GM19468 (cell line): ENCODE measurements at regions not wholly inside any gene's neighbourhood (a gene's known extent, or its start where the extent isn't known, plus 50 kb on each side); places are given as distances from the start of the nearest gene placed in this dataset.

Experiments
- ATAC-seq: cut with Tn5 transposase; IDR thresholded peaks from one replicate; pipeline ENCODE4 v1.9.1; 2021; ENCODE audit warnings: mild to moderate bottlenecking, moderate library complexity, moderate number of reproducible peaks; ENCODE audit not compliant: unreplicated experiment; ENCODE audit errors: extremely low read depth

DNA sequence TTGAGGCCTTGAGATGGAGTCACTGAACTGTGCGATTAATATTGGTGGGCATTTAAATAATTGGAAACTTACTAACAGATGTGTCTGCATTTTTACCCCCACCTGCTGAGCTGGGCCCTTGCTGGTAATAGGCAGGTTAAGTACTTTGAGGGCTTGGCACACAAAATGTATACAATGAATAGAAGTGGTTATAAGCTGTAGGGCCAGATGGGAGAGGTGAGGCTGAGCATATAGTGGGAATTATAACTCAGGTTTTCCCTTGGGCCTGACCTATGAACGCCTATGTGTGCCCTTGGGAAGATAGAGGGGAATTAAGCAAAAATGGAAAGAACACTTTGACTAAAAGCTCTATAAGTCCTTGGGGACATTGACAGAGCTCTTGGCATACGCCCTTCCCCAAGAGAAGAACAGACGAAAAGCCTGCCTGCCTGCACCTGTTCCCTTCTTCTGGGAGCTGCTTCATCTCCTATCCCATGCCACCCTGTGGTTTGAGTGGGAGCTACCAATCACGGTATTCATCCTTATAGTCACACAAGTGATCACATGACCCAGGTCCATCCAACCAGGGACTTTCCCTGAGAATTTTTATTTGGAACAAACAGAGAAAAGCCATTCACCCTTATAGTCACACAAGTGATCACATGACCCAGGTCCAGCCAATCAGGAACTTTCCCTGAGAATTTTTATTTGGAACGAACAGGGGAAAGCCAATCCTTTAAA lies 260.7 kb upstream of the CSF3R start:
- no peak for ATAC-seq

GRCh38 chr1:36741066-36741465 lies 258.4 kb upstream of the CSF3R start:
- no peak for ATAC-seq

- no peak for ATAC-seq
Observed at GRCh38 chr1:36740446-36740845, 257.7 kb upstream of the CSF3R start.

GRCh38 chr1:36739703-36740289 lies 257.1 kb upstream of the CSF3R start:
- ATAC-seq, result no peak

- ATAC-seq, result no peak
Observed at GRCh38 chr1:36738245-36738644, 255.5 kb upstream of the CSF3R start.

GRCh38 chr1:36737767-36738166 lies 255.1 kb upstream of the CSF3R start:
- ATAC-seq, result no peak

DNA sequence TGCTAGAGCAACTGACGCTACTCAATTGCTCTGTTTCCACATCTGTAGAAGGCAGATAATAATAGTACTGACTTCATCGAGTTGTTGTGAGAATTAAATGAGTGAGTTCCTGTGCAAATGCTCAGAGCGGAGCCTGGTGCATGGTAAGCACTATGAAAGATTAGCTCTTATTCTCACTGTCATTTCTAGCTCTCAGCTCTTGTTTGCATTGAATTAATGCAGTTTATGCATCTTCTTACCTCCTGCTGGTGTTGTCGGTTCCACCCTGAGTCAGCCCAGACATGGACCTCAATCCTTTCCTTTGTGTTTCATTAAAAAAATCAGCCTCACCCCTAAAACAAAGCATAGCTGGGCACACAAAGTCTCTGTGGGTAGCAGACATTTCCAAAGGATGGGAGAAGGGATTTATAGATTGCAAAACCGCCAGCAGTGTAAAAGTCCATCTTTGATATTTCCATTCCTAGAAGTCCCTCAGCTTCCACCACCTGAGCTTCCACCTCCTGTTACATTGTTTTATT lies 254.4 kb upstream of the CSF3R start:
- ATAC-seq, result no peak

GRCh38 chr1:36735939-36736730 lies 253.4 kb upstream of the CSF3R start:
- no peak for ATAC-seq

DNA sequence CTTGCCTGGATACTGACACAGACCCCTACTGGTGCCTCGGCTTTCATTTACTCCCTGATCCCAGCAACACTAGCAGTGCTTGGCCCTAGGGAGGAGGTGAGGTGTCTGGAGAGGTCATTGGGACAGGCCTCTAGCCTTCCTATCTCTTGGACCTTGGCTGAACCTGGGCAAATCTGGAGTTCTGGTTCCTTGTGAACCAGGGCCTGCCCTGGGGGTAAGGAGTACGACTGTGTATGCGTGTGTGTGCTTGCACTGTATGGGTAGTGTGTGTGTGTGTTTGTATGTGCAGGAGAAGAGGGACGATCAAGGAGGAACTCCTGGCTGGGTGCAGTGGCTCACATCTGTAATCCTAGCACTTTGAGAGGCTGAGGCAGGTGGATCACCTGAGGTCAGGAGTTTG lies 252.7 kb upstream of the CSF3R start:
- no peak for ATAC-seq

GRCh38 chr1:36734356-36734755 lies 251.6 kb upstream of the CSF3R start:
- ATAC-seq, result no peak

DNA sequence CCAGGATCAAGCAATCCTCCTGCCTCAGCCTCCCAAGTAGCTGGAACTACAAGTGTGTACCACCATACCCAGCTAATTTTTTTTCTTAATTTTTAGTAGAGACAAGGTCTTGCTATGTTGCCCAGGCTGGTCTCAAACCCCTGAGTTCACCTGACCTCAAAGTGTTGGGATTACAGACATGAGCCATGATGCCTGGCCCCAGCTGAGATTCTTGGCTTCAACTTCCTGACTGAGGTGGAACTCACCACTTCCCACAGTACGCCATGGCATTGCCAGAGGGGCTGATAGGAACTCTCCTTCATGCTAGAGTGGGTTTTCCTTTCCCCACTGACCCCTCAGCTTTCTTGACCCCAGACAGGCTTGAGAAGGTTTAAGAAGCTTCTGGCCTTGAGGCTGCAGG lies 251.0 kb upstream of the CSF3R start:
- ATAC-seq, result no peak

DNA sequence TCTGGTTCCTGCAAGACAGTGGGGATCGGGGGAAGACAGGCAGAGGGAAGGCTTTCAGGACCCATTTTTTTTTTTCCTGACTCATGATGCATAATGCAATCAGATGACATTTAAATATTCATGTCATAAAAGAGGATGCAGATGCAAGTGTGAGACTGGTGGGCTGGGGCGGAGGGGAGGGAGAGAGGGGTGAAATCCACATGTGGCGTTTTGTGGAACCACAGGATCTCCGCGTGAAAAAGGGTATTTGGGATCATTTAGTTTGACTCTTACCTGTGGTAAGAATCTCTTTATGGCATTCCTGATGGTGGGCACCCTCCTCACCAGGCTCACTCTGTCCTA lies 249.3 kb upstream of the CSF3R start:
- ATAC-seq, result no peak

DNA sequence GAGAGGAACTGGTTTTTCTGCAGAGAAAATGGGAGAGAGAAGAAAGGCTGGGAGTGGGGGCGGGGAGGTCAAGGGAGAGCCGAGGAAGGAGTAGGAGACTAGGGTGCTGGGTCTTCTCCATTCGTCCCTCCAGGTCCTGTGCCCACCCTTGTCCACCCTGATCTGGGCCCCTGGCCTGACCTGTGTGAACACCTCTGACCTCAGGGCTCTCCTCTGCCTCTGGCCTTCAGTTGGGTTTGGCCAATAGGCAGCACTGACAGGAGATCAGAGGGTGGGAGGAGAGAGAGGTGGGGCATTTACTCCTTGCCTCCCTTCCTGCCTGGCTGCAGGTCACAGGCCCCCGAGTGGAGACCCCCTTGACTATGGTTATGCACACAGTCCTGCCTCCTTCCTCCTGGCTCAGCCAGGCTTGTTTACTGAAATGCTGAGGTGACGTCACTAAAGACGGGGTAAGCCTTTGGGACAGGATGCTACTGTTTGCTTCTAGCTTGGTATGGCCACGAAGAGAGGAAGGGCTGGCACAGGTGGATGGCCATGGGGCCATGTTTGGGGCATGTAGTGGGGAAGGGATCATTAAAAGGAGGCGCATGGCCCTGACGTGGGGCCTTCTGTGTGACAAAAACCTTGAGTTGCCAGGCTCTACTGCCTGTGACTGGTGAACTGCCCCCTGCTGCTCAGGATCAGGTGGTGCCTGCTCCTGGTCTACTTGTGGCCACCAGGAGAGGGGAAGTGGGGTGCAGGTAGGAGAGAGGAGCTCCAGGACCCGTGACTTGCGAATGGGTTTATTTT lies 248.7 kb upstream of the CSF3R start:
- no peak for ATAC-seq

DNA sequence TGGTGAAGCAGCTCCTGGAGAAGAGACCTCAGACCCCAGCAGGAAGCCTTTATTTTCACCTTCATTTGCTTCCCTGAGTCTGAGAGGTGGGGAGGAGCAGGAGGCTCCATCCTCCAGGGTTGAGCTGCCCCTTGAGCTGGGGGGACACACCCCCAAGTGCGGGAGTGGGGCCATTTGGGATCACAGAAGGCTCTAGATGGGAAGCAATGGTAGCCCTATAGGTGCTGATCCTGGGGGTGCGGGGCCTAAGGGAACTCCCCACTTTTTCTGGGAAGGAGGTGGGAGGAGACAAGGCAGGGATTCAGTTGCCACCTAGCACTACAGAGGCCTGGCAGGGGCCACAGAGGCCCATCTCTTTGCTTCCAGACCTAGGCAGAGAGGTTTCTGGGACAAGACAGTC lies 247.9 kb upstream of the CSF3R start:
- ATAC-seq, result no peak

- ATAC-seq, result no peak
Observed at GRCh38 chr1:36729716-36730510, 247.2 kb upstream of the CSF3R start.

- ATAC-seq, result no peak
Observed at GRCh38 chr1:36729289-36729688, 246.6 kb upstream of the CSF3R start.

DNA sequence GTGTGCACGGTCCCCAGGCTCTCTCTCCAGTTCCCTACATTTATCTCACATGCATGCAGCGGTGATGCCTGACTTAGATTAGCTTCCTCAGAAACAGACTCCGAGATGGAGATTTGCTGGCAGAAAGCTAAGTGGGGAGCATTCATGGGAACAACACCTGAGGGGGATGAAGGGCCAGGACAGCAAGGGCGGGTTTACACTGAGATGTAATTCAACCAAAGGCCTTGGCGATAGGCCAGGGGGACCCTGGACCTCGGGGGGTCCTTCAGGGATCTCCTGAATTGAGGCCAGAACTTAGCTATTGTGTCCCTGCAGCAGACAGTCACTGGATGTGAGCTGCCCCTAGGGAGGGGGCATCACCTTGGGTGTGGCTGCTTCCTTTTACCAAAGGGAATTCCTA lies 246.1 kb upstream of the CSF3R start:
- ATAC-seq, result no peak

GRCh38 chr1:36728051-36728450 lies 245.3 kb upstream of the CSF3R start:
- ATAC-seq, result no peak

DNA sequence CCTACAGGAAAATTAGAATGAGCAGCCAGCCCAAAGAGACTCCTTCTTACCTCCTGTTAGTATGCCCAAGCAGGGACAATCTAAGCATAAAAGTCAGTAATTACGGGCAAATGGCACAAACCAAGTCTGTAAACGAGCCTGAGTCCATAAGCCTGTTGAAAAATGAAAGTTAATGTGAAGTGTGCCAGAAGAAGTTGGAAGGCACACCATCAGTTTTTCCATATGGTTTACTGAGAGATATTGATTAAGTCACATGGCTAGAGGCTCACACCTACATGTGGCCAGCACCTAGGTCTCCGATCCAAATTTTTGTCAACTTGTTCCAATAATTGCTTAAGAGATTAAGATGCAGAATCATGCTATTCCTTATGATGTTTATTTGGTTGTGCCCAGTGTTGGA lies 242.4 kb upstream of the CSF3R start:
- ATAC-seq, result no peak

GRCh38 chr1:36723813-36724212 lies 241.1 kb upstream of the CSF3R start:
- ATAC-seq, result no peak
